ENCODE measurements at regions not wholly inside any gene's neighbourhood (a gene's known extent, or its start where the extent isn't known, plus 50 kb on each side); places are given as distances from the start of the nearest gene placed in this dataset.
"Not testable (repeated sequence)": the region's sequence is repeated elsewhere in the genome, so short reads cannot be mapped to it uniquely, and the experiment has no call there.

GRCh38 chr7:34396437-34397064, 261.5 kb upstream of the NPSR1 start:
- no peak for DNase-seq

DNA sequence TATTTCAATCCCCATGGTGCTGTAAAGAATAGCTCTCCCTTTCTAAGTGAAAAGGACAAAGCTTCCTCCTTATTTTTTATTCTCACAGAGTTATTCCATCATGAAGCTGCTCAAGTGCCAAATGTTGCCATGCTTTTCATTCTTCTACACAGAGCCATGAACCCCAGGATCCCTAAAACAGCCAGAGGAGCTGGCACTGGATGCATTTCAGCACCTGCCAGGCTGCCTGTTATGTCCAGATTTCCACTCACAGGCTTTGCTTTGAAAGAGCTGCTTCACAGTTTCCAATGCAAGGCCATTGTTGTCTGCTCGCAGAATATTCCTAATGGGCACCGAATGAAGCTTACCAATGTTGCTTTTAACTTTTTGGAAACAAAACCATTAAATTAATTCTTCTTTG, 256.2 kb upstream of the NPSR1 start:
- DNase-seq = no peak

GRCh38 chr7:34406848-34407530, 251.0 kb upstream of the NPSR1 start:
- DNase-seq = no peak

- no peak for DNase-seq
These were observed 250.4 kb upstream of the NPSR1 start for GRCh38 chr7:34407586-34407985.

DNA sequence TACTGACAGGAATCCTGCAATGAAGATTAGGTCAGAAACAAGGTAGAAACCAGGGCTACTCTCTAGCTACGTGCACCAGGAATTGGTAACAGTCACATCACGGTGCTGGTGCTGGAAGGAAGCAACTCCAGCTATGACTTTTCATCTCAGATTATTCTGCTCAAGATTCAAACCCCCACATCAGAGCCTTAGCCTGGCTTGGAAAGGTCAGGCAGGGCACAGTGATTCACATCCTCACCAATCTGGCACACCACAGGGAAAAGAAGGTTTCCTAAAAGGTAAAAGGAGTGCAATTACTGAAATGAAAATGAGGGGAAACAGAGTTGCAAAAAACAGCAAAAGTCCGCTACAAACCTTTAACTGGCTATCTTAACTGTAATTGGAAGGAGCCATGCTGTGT, 240.2 kb upstream of the NPSR1 start:
- no peak for DNase-seq

DNA sequence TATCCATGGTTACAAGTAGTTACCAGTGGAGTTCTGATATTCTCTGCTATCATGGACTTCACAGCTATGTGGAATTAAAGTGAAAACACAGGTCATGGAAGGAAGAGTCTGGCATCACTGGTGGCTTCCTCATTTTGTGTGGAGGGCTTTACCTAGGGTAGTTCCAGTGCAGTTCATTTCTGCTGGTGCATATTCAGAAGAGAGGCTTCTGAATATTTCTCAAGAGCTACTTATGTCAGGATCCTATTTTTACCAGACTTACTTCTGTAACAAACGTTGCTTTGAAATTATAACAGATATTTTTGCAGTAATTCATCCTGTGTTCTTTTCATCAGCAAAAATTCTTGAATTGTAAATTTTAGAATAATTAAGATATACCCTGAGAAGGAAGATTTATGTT, 236.5 kb upstream of the NPSR1 start:
- DNase-seq = no peak

- DNase-seq = no peak
These were observed 232.8 kb upstream of the NPSR1 start for GRCh38 chr7:34425194-34425593.

DNA sequence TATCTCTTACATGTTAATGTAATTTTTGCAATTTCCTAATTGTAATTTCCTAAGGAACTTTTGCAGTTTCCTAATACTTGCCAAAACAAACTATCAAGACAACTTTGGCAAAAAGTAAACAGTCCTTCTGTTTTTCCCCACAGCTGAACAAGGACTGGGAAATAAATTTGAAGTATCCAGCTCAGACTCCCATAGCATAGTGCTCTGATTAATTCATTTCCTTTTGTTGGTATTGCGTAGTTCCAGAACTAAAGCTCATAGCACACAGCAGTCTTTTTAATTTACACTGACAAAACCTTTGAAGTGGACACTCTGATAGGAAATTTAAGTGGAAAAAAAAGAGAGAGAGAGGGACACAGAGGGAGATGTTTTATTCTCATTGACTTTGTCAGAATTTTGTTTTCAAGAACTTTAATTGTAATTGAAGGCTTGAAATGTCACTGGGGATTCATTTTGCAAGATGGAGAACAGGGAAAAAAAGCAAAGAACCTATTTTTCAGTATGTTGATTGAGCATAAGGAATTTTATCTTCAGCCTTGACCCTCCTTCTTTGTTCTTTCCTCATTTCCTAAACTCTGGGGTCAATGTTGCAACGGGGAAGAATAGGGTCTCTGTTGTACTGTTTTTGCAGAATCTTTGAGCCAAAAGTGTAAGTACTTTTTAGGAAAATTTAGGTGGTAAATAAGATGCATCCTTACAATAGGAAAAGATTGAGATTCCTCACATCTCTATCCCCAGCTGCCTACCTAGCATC, 232.2 kb upstream of the NPSR1 start:
- no peak for DNase-seq

- no peak for DNase-seq
These were observed 227.6 kb upstream of the NPSR1 start for GRCh38 chr7:34430456-34430855.

- no peak for DNase-seq
These were observed 219.6 kb upstream of the NPSR1 start for GRCh38 chr7:34438436-34438835.

DNA sequence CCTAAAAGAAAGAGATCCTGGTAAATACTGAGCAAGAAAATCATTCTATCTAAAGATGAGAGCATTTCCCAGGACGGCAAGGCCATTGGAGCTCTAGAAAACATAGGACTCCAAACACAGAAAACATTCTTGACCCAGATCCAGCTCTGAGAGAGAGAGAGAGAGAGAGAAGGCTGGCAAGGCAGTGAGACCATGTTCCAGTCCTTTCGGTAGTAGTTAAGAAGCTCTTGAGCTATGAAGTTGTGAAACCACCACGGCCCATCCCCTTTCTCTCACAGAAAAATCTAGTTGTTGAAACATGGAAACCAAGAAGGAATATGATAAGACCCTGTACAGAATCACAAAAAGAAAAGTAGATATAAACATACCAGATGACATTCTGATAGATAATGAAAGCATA, 212.4 kb upstream of the NPSR1 start:
- DNase-seq = no peak

- not testable (repeated sequence) for DNase-seq
These were observed 209.5 kb upstream of the NPSR1 start for GRCh38 chr7:34448531-34448930.

GRCh38 chr7:34449765-34450164, 208.3 kb upstream of the NPSR1 start:
- no peak for DNase-seq

- DNase-seq = no peak
These were observed 206.8 kb upstream of the NPSR1 start for GRCh38 chr7:34451183-34451582.

- DNase-seq = no peak
These were observed 206.1 kb upstream of the NPSR1 start for GRCh38 chr7:34451923-34452322.

GRCh38 chr7:34452363-34452762, 205.7 kb upstream of the NPSR1 start:
- DNase-seq = no peak

GRCh38 chr7:34453150-34453549, 204.9 kb upstream of the NPSR1 start:
- no peak for DNase-seq

DNA sequence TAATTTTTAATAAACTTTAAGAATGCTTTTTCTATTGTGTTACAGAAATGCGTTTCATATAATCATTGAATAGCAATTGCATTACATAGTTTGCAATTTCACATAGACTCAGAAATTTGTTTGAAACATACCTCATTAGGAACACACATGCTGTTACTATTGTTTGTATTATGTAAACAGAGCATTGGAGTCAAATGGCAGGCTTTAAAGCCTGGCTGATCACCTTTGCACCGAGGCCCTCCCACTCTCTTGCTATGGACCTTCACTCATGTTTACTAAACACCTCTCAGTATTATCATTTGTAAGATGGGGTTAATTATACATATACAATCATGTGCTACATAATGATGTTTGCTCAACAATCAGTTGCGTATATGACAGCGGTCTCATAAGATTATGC, 203.6 kb upstream of the NPSR1 start:
- DNase-seq = no peak

- no peak for DNase-seq
These were observed 200.7 kb upstream of the NPSR1 start for GRCh38 chr7:34457329-34457728.

DNA sequence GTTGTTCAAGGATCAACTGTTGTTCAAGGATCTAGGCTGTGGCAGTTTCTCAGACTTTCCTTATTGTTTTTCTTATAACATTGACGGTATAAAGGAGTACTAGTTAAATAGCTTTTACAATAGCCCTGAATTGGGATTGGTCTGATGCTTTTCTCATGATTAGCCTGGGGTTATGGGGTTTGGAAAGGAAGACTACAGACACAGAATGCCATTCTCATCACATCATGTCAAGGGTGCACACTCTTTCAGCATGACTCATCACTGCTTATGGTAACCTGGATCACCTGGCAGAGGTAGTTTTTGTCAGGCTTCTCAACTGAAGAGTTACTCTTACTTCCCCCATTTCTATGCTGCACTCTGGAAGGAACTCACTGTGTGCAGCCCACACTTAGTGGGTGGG, 194.2 kb upstream of the NPSR1 start:
- DNase-seq = no peak

DNA sequence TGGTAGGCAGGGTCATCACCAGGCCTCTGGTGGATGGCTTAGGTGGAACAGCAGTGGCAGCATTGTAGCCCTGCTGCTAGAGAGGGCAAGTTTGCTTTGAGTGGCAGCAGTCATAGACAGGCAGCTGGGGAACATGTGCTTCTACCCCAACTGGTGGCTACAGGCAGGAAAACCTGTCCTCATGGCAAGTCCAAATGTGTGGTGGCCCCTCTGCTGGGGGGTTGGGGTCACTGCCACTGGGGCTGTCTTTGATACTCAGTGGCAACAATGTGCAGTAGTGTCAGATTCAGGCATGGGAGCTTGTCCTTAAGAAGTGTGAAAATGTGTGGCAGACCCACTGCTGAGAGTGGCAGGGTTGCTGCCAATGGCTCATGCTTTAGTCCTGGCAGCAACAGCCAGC, 186.2 kb upstream of the NPSR1 start:
- DNase-seq = no peak

DNA sequence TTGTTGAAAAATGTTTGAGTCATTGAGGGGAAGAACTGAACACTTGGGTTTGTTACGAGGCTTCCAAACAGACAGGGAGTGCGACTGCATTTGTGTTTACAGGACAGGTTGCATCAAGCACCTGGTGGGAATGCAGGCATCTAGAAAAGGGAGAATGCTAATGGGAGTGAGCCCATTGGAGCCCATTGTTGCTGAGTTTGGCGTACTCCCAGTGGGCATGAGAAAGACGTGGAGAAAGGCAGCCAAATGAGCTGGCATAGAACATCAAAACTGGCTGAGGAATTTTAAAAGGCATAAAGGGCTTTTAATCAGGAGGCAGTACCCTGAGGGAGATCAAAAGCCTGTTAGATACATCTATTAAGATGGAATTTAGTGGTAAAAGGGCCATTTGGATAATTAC, 171.6 kb upstream of the NPSR1 start:
- no peak for DNase-seq

DNA sequence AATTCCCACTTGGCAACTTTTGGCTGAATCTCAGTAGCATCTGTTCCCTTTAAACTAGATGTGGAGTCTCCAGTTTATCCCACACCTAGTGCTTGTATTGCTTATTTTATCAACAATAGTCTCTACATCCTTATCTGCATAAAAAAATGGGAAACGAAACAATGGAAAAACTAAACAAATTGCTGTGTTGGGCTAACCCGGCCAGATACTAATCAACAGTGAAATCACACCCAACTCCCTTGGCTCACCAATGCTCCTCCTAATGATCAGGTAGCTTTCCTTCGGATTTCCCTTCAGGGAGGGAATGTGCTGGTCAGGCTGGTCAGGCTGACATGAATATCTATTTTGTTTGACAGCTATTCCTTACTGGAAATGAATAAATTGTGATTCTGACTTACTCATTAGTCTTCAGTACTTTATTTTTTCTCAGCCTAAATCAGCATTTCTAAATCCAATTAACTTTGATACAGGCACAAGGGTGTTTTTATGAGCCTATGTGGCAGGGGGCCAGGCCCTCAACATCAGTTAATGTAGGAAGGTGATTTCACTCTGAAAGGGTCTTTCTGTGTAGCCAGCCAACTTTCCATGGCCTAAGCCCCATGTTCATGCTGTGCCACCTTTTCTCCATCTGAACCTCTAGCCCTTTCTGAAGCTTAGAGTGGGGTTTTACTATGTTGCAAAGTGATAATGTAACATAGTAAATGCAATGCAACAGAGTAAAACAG, 170.5 kb upstream of the NPSR1 start:
- no peak for DNase-seq

DNA sequence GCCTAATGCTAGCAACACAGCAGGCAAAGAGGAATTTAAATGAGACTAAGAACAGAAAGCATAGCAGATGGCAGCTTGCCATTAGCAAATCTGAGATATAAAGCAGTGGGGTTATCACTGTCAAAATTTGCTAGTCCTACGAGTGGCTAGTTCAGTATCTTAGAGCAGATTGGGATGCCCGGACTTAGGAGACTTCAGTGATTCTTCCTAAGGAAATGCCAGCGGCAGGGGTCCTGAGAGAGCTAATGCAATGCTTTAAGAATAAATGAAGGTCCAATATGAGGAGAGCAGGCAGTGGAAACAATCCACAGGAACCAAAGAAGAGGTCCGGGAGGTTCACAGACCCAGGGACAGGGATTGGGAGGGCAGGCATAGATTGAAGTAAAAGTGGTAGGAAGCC, 169.3 kb upstream of the NPSR1 start:
- DNase-seq = no peak

Data from effector CD4-positive, alpha-beta T cell (primary cell).